ENCODE measurements at regions not wholly inside any gene's neighbourhood (a gene's known extent, or its start where the extent isn't known, plus 50 kb on each side); places are given as distances from the start of the nearest gene placed in this dataset.

GRCh38 chr1:113233441-113233840 lies 156.9 kb upstream of the MAGI3 start:
- Mint-ChIP-seq H3K27me3 (ENCODE audit: low read depth) (peaks cover 11% of the 10 kb centered on the region), H3K36me3 (ENCODE audit: insufficient read depth in 2 of 2) (no peaks in the 10 kb centered on the region), H3K4me1 (ENCODE audit: low read depth) (no peaks in the 10 kb centered on the region), H3K9me3 (no peaks in the 10 kb centered on the region), H3K4me3 (no peak overlapping the region), H3K27ac (no peak overlapping the region)
- no peak for ATAC-seq (replicated peaks in 1 of 2)
- DNase-seq = no peak

DNA sequence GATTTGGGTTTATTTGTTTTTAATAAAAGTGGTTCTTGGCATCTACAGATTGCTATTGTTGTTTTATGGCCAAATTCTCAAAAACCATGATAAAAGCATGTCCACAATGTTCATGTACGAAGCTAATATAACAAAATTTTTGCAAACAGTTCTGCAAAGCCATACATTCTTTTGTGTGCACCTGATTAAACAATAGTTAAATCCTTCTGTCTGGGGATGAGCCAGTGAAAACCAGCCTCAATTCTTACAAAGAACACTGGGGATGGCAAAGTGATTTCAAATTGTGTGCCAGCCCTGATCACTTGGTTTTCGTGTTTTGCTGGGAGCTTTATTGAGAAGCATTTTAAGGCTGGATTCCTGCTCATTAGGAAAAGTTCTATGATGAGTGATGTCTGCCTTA lies 149.1 kb upstream of the MAGI3 start:
- DNase-seq (no peak), ATAC-seq (replicated peaks in 1 of 2) (no peak)
- H3K9me3 Mint-ChIP-seq = no peaks in the 10 kb centered on the region
- H3K27ac Mint-ChIP-seq = no peak overlapping the region
- no peaks in the 10 kb centered on the region for H3K27me3 Mint-ChIP-seq (ENCODE audit: low read depth)
- no peaks in the 10 kb centered on the region for H3K4me1 Mint-ChIP-seq (ENCODE audit: low read depth)
- no peak overlapping the region for H3K4me3 Mint-ChIP-seq
- no peaks in the 10 kb centered on the region for H3K36me3 Mint-ChIP-seq (ENCODE audit: insufficient read depth in 2 of 2)

GRCh38 chr1:113242481-113242880 lies 147.8 kb upstream of the MAGI3 start:
- Mint-ChIP-seq H3K4me3 (no peak overlapping the region), H3K27me3 (ENCODE audit: low read depth) (no peaks in the 10 kb centered on the region), H3K27ac (no peak overlapping the region), H3K9me3 (no peaks in the 10 kb centered on the region), H3K36me3 (ENCODE audit: insufficient read depth in 2 of 2) (no peaks in the 10 kb centered on the region), H3K4me1 (ENCODE audit: low read depth) (no peaks in the 10 kb centered on the region)
- ATAC-seq (replicated peaks in 1 of 2) (no peak), DNase-seq (no peak)

- Mint-ChIP-seq H3K9me3 (no peaks in the 10 kb centered on the region), H3K4me1 (ENCODE audit: low read depth) (no peaks in the 10 kb centered on the region), H3K4me3 (no peak overlapping the region), H3K27ac (no peak overlapping the region), H3K27me3 (ENCODE audit: low read depth) (no peaks in the 10 kb centered on the region), H3K36me3 (ENCODE audit: insufficient read depth in 2 of 2) (no peaks in the 10 kb centered on the region)
- ATAC-seq (replicated peaks in 1 of 2) = no peak
- DNase-seq = no peak
Observed at GRCh38 chr1:113243529-113243928, 146.8 kb upstream of the MAGI3 start.

- H3K27ac Mint-ChIP-seq = no peak overlapping the region
- H3K27me3 Mint-ChIP-seq (ENCODE audit: low read depth) = no peaks in the 10 kb centered on the region
- ATAC-seq (replicated peaks in 1 of 2) = no peak
- no peak for DNase-seq
- H3K4me1 Mint-ChIP-seq (ENCODE audit: low read depth) = no peaks in the 10 kb centered on the region
- H3K9me3 Mint-ChIP-seq = no peaks in the 10 kb centered on the region
- no peak overlapping the region for H3K4me3 Mint-ChIP-seq
- H3K36me3 Mint-ChIP-seq (ENCODE audit: insufficient read depth in 2 of 2) = no peaks in the 10 kb centered on the region
Observed at GRCh38 chr1:113244112-113244820, 146.0 kb upstream of the MAGI3 start.

DNA sequence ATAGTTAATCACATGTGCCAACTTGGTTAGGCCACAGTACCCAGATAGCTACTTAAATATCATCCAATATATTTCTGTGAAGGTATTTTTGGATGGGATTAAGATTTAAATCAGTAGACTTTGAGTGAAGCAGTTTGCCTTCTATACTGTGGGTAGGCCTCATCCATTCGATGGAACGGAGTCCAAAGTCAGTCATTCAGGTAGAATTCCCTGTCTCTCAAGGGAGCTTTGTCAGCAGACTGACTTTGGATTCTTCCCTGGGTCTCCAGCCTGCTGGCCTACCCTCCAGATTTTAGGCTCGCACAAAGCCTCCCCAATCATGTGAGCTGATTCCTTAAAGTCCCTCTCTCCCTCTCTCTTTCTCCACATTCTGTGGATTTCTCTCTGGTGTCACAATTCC lies 145.1 kb upstream of the MAGI3 start:
- no peaks in the 10 kb centered on the region for H3K36me3 Mint-ChIP-seq (ENCODE audit: insufficient read depth in 2 of 2)
- H3K9me3 Mint-ChIP-seq = no peaks in the 10 kb centered on the region
- DNase-seq (no peak), ATAC-seq (replicated peaks in 1 of 2) (no peak)
- no peak overlapping the region for H3K27ac Mint-ChIP-seq
- no peaks in the 10 kb centered on the region for H3K27me3 Mint-ChIP-seq (ENCODE audit: low read depth)
- H3K4me3 Mint-ChIP-seq = no peak overlapping the region
- no peaks in the 10 kb centered on the region for H3K4me1 Mint-ChIP-seq (ENCODE audit: low read depth)

DNA sequence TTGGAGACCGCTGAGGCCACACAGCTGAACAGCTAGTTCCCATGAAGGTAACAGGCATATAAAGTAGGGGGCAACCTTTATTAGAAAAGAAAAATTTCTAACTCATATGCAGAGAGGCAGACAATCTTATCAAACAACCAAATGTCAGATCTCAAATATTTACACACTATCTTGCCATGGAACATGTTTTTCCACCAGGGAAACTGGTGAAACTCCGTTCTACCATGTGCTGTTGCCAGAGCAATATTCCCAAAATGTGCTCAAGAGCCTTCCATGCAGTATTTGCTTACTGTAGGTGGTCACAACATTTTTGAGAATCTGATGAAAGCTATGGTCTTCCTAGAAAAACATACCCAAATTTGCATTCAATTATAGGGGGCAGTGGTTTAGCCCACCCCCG lies 143.4 kb upstream of the MAGI3 start:
- DNase-seq (no peak), ATAC-seq (replicated peaks in 1 of 2) (no peak)
- no peak overlapping the region for H3K27ac Mint-ChIP-seq
- H3K4me1 Mint-ChIP-seq (ENCODE audit: low read depth) = no peaks in the 10 kb centered on the region
- no peaks in the 10 kb centered on the region for H3K9me3 Mint-ChIP-seq
- no peaks in the 10 kb centered on the region for H3K36me3 Mint-ChIP-seq (ENCODE audit: insufficient read depth in 2 of 2)
- H3K27me3 Mint-ChIP-seq (ENCODE audit: low read depth) = peaks cover 2% of the 10 kb centered on the region
- H3K4me3 Mint-ChIP-seq = no peak overlapping the region

DNA sequence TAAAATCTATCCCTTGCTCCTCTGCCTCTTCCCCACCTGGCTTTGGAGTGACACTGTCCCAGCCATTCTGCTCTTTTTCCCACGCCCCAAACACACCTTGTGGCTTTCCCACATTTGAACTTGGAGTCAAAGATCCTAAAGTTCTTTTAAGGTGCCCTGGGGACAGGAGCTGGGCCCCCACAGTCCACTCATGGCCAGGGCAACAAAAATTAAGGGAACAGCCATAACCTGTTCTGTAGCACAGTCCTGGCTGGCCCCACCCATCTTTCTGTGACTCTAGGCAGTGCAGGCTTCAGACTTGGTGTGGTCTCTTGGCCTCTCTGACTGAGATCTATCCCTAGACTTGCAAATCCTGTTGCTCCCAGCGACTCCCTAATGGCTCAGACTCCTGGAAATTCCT lies 143.0 kb upstream of the MAGI3 start:
- peaks cover 6% of the 10 kb centered on the region for H3K27me3 Mint-ChIP-seq (ENCODE audit: low read depth)

DNA sequence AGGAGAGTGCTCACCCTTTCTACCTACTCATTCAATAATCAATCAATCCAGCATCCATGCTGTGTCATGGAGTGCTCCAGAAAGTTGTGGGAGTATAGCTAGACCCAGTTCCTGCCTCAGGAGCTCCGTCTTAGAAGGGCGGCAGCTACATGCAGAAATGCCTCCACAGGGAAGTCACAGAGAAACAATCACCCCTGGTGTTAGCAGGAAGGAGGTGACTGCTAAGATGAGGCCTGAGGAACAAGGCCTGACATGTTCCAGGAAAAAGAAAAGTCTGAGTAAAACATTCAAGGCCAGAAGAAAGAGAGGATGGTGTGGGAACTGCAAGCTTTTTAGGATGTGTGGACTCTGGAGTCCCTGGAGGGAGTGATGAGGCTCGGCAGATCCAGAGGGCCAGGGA lies 142.5 kb upstream of the MAGI3 start:
- H3K27ac Mint-ChIP-seq = no peak overlapping the region
- no peaks in the 10 kb centered on the region for H3K36me3 Mint-ChIP-seq (ENCODE audit: insufficient read depth in 2 of 2)
- H3K27me3 Mint-ChIP-seq (ENCODE audit: low read depth) = peaks cover 9% of the 10 kb centered on the region
- no peak overlapping the region for H3K4me3 Mint-ChIP-seq
- no peaks in the 10 kb centered on the region for H3K4me1 Mint-ChIP-seq (ENCODE audit: low read depth)
- ATAC-seq (replicated peaks in 1 of 2) (no peak), DNase-seq (no peak)
- no peaks in the 10 kb centered on the region for H3K9me3 Mint-ChIP-seq

More for the DNA sequence above, 143.0 kb upstream of the MAGI3 start:
- no peaks in the 10 kb centered on the region for H3K36me3 Mint-ChIP-seq (ENCODE audit: insufficient read depth in 2 of 2)
- ATAC-seq (replicated peaks in 1 of 2) (no peak), DNase-seq (no peak)
- H3K9me3 Mint-ChIP-seq = no peaks in the 10 kb centered on the region
- H3K4me1 Mint-ChIP-seq (ENCODE audit: low read depth) = no peaks in the 10 kb centered on the region
- no peak overlapping the region for H3K27ac Mint-ChIP-seq
- no peak overlapping the region for H3K4me3 Mint-ChIP-seq

GRCh38 chr1:113248494-113248893 lies 141.8 kb upstream of the MAGI3 start:
- no peak overlapping the region for H3K27ac Mint-ChIP-seq
- H3K36me3 Mint-ChIP-seq (ENCODE audit: insufficient read depth in 2 of 2) = no peaks in the 10 kb centered on the region
- ATAC-seq (replicated peaks in 1 of 2) (no peak), DNase-seq (no peak)
- H3K4me1 Mint-ChIP-seq (ENCODE audit: low read depth) = no peaks in the 10 kb centered on the region
- no peaks in the 10 kb centered on the region for H3K9me3 Mint-ChIP-seq
- no peak overlapping the region for H3K4me3 Mint-ChIP-seq
- peaks cover 9% of the 10 kb centered on the region for H3K27me3 Mint-ChIP-seq (ENCODE audit: low read depth)

DNA sequence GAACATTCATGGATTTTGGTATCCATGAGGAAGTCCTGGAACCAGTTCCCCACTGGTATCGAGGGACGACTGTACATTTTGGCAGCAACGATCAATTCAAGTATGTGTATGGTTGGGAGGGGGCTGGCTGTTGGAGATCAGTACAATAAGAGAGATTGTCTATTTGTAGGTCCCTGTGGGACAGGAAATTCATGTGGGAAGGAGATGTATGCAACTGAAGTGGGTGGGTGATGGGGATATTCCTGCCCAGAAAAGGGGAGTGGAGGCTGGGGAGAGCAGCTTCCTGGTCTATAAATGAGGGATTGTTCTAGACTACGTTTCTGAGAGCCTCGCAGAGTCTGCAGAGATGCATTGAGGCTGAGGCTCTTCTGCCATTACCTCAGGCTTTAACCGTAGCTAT lies 140.2 kb upstream of the MAGI3 start:
- Mint-ChIP-seq H3K27ac (no peak overlapping the region), H3K36me3 (ENCODE audit: insufficient read depth in 2 of 2) (no peaks in the 10 kb centered on the region), H3K4me1 (ENCODE audit: low read depth) (no peaks in the 10 kb centered on the region), H3K9me3 (no peaks in the 10 kb centered on the region), H3K4me3 (no peak overlapping the region), H3K27me3 (ENCODE audit: low read depth) (peaks cover 9% of the 10 kb centered on the region)
- DNase-seq (no peak), ATAC-seq (replicated peaks in 1 of 2) (no peak)

DNA sequence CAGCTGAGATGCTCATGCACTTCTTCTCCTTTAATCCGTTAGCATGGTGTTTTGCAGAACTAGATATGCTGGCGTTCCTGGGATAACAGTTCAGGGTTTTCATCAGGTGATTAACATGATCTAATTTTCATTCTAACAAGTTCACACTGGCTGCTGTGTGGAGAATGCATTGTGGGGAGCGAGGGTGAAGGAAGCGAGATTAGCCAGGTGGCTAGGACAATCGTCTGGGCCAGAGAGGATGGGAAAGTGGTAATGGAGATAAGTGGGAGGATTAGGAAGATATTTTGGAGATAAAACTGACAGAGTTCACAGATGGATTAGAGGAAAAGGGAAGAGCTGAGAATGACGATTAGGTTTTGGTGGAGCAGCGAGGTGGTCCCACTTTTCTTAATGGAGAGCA lies 138.1 kb upstream of the MAGI3 start:
- H3K4me3 Mint-ChIP-seq = no peak overlapping the region
- ATAC-seq (replicated peaks in 1 of 2) (no peak), DNase-seq (no peak)
- H3K27ac Mint-ChIP-seq = no peak overlapping the region
- no peaks in the 10 kb centered on the region for H3K36me3 Mint-ChIP-seq (ENCODE audit: insufficient read depth in 2 of 2)
- peaks cover 9% of the 10 kb centered on the region for H3K27me3 Mint-ChIP-seq (ENCODE audit: low read depth)
- H3K4me1 Mint-ChIP-seq (ENCODE audit: low read depth) = no peaks in the 10 kb centered on the region
- H3K9me3 Mint-ChIP-seq = no peaks in the 10 kb centered on the region

- H3K9me3 Mint-ChIP-seq = no peaks in the 10 kb centered on the region
- ATAC-seq (replicated peaks in 1 of 2) = no peak
- no peak overlapping the region for H3K4me3 Mint-ChIP-seq
- no peaks in the 10 kb centered on the region for H3K36me3 Mint-ChIP-seq (ENCODE audit: insufficient read depth in 2 of 2)
- no peak overlapping the region for H3K27ac Mint-ChIP-seq
- DNase-seq = no peak
- H3K4me1 Mint-ChIP-seq (ENCODE audit: low read depth) = no peaks in the 10 kb centered on the region
- H3K27me3 Mint-ChIP-seq (ENCODE audit: low read depth) = peaks cover 16% of the 10 kb centered on the region
Observed at GRCh38 chr1:113253187-113253586, 137.1 kb upstream of the MAGI3 start.

DNA sequence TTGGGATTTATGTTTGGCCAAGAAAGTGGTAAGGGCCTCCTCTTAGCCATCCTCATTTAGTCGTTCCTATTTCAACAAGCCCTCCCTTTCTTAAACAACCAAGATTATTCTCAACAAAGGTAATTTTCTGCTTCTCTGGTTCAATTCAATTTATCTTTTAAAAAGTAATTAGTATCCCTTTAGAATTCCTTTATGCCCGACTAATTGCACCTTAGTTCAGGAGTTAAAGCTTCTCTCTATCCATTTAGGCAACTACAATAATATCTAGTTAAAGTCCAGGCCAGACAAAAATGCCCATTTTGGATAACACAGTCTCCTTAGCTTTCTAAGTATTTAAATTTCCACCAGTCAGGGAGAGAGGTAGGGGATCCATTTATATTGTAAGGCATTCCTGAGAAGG lies 136.7 kb upstream of the MAGI3 start:
- H3K36me3 Mint-ChIP-seq (ENCODE audit: insufficient read depth in 2 of 2) = no peaks in the 10 kb centered on the region
- no peak overlapping the region for H3K27ac Mint-ChIP-seq
- no peak for DNase-seq
- no peaks in the 10 kb centered on the region for H3K4me1 Mint-ChIP-seq (ENCODE audit: low read depth)
- H3K9me3 Mint-ChIP-seq = no peaks in the 10 kb centered on the region
- H3K4me3 Mint-ChIP-seq = no peak overlapping the region
- H3K27me3 Mint-ChIP-seq (ENCODE audit: low read depth) = peaks cover 16% of the 10 kb centered on the region
- no peak for ATAC-seq (replicated peaks in 1 of 2)
